ENCODE measurements at regions not wholly inside any gene's neighbourhood (a gene's known extent, or its start where the extent isn't known, plus 50 kb on each side); places are given as distances from the start of the nearest gene placed in this dataset.

- no peak for TF ChIP-seq CTCF (IDR thresholded peaks at IDR 0.05; ENCODE audit: insufficient read depth, low read length, severe bottlenecking)
- Histone ChIP-seq H3K27me3 (ENCODE audit: control insufficient read depth, insufficient read depth, low read length) (no peaks in the 10 kb centered on the region), H3K36me3 (ENCODE audit: control insufficient read depth, insufficient read depth, low read length) (no peaks in the 10 kb centered on the region), H3K4me3 (ENCODE audit: low read depth, low read length) (no peak overlapping the region)
- FAIRE-seq (no peak), DNase-seq (ENCODE audit: low read depth) (no peak)
These were observed 297.9 kb upstream of the BRINP1 start for GRCh38 chr9:119667163-119667562.

- no peaks in the 10 kb centered on the region for H3K27me3 ChIP-seq (ENCODE audit: control insufficient read depth, insufficient read depth, low read length)
- no peak overlapping the region for H3K4me3 ChIP-seq (ENCODE audit: low read depth, low read length)
- FAIRE-seq (no peak), DNase-seq (ENCODE audit: low read depth) (no peak)
- TF ChIP-seq CTCF (IDR thresholded peaks at IDR 0.05; ENCODE audit: insufficient read depth, low read length, severe bottlenecking) = no peak
- H3K36me3 ChIP-seq (ENCODE audit: control insufficient read depth, insufficient read depth, low read length) = no peaks in the 10 kb centered on the region
These were observed 293.1 kb upstream of the BRINP1 start for GRCh38 chr9:119662329-119662728.

GRCh38 chr9:119652931-119653330 is 283.7 kb upstream of the BRINP1 start:
- Histone ChIP-seq H3K4me3 (ENCODE audit: low read depth, low read length) (no peak overlapping the region), H3K36me3 (ENCODE audit: control insufficient read depth, insufficient read depth, low read length) (no peaks in the 10 kb centered on the region), H3K27me3 (ENCODE audit: control insufficient read depth, insufficient read depth, low read length) (no peaks in the 10 kb centered on the region)
- no peak for TF ChIP-seq CTCF (IDR thresholded peaks at IDR 0.05; ENCODE audit: insufficient read depth, low read length, severe bottlenecking)
- no peak for FAIRE-seq
- DNase-seq (ENCODE audit: low read depth) = no peak

- Histone ChIP-seq H3K36me3 (ENCODE audit: control insufficient read depth, insufficient read depth, low read length) (no peaks in the 10 kb centered on the region), H3K27me3 (ENCODE audit: control insufficient read depth, insufficient read depth, low read length) (no peaks in the 10 kb centered on the region), H3K4me3 (ENCODE audit: low read depth, low read length) (no peak overlapping the region)
- FAIRE-seq (no peak), DNase-seq (ENCODE audit: low read depth) (no peak)
- no peak for TF ChIP-seq CTCF (IDR thresholded peaks at IDR 0.05; ENCODE audit: insufficient read depth, low read length, severe bottlenecking)
These were observed 280.0 kb upstream of the BRINP1 start for GRCh38 chr9:119649205-119649604.

GRCh38 chr9:119639287-119639955 is 270.2 kb upstream of the BRINP1 start:
- H3K27me3 ChIP-seq (ENCODE audit: control insufficient read depth, insufficient read depth, low read length) = no peaks in the 10 kb centered on the region
- DNase-seq (ENCODE audit: low read depth) (peak; percentile 3), FAIRE-seq (no peak)
- no peak for TF ChIP-seq CTCF (IDR thresholded peaks at IDR 0.05; ENCODE audit: insufficient read depth, low read length, severe bottlenecking)
- no peaks in the 10 kb centered on the region for H3K36me3 ChIP-seq (ENCODE audit: control insufficient read depth, insufficient read depth, low read length)
- no peak overlapping the region for H3K4me3 ChIP-seq (ENCODE audit: low read depth, low read length)

GRCh38 chr9:119634006-119634405 is 264.8 kb upstream of the BRINP1 start:
- DNase-seq (ENCODE audit: low read depth) (no peak), FAIRE-seq (no peak)
- no peaks in the 10 kb centered on the region for H3K36me3 ChIP-seq (ENCODE audit: control insufficient read depth, insufficient read depth, low read length)
- no peaks in the 10 kb centered on the region for H3K27me3 ChIP-seq (ENCODE audit: control insufficient read depth, insufficient read depth, low read length)
- H3K4me3 ChIP-seq (ENCODE audit: low read depth, low read length) = no peak overlapping the region
- TF ChIP-seq CTCF (IDR thresholded peaks at IDR 0.05; ENCODE audit: insufficient read depth, low read length, severe bottlenecking) = no peak

Data from bronchial epithelial cell (primary cell).